ENCODE measurements at regions not wholly inside any gene's neighbourhood (a gene's known extent, or its start where the extent isn't known, plus 50 kb on each side); places are given as distances from the start of the nearest gene placed in this dataset.

DNA sequence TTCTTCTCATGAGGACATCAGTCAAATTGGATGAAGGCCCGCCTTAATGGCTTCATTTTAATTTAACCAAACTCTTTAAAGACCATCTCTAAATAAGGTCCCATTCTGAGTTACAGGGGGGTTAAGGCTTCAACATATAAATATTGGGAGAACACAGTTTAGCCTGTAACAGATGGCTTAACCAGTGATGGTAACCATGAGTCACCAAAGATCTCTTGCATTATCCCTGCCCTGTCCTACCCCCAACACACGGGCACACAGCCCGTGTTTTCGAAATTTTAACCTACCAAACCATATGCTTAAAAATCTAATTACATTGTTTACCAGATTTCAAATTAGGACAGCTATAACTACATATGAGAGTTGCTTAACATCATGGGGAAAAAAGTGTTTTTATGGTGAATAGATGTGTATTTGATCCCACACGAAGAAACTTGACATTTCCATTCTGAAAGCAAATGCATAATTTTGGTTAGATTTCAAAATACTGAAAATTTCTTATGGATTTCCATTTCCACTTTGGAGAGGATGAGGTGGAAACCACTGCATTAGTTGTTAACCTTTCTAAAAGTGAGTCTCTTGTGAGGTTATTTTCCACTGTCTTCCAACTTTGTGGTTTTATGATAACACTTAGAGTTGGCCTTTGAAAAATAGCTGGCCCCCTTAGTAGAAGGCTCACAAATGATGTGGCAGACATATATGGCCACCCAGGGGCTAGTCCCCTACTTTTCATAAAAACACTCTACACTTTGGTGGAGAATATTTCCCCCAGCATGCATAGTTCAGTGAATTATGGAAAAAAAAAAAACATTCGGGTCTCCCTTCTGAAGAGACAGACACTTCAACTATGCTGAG lies 849.3 kb downstream of the TLE1 start:
- H4K20me1 ChIP-seq (replicated peaks; ENCODE audit: control insufficient read depth, extremely low read depth, insufficient read depth, low read length), result no peaks in the 10 kb centered on the region
- ChIA-PET POLR2A (interaction anchor here (0.6 kb wide), 1 partner anchor 337 kb away, joined by 4 read pairs; no protein-coding TSS in a partner anchor), CTCF (no interaction called here)
- no peaks in the 10 kb centered on the region for H3K9me1 ChIP-seq (replicated peaks; ENCODE audit: control insufficient read depth, extremely low read depth, insufficient read depth, low read length)
- DNase-seq (ENCODE audit: low read depth, low spot score), result no peak
- no peak for FAIRE-seq
- H3K36me3 ChIP-seq (ENCODE audit: control insufficient read depth in 2 of 2, extremely low read depth in 1 of 2, insufficient read depth in 2 of 2, low read length in 2 of 2), result no peaks in the 10 kb centered on the region
- TF ChIP-seq JUN (IDR thresholded peaks at IDR 0.05; ENCODE audit: borderline replicate concordance, insufficient read depth, insufficient read length, low read depth) (no peak), GATA2 (IDR thresholded peaks at IDR 0.05; ENCODE audit: insufficient read depth, insufficient read length, low read depth, low read length) (no peak), POLR2A (IDR thresholded peaks at IDR 0.05; ENCODE audit: low read depth, low read length) (no peak), CTCF (IDR thresholded peaks at IDR 0.05; ENCODE audit: extremely low read depth in 1 of 2, insufficient read depth in 1 of 2, low read depth in 1 of 2, low read length in 2 of 2) (no peak), EZH2 (IDR thresholded peaks at IDR 0.05; ENCODE audit: borderline replicate concordance, low read depth, low read length, severe bottlenecking) (no peak), FOS (IDR thresholded peaks at IDR 0.05; ENCODE audit: borderline replicate concordance, insufficient read depth, low read length) (no peak), MAX (IDR thresholded peaks at IDR 0.05; ENCODE audit: insufficient read depth, insufficient read length) (no peak), POLR2AphosphoS5 (IDR thresholded peaks at IDR 0.05; ENCODE audit: insufficient read depth, low read depth, low read length) (no peak), MYC (IDR thresholded peaks at IDR 0.05; ENCODE audit: low read depth, low read length) (no peak)
- H3K9me3 ChIP-seq (replicated peaks; ENCODE audit: control insufficient read depth, insufficient read depth, low read length), result no peaks in the 10 kb centered on the region
- no TSS peak for BruUV-seq (replicated peaks)
- H2AFZ ChIP-seq (ENCODE audit: low read depth, low read length), result no peak overlapping the region
- H3K9ac ChIP-seq (replicated peaks; ENCODE audit: extremely low read depth, insufficient read depth, low read length), result no peak overlapping the region
- no peaks in the 10 kb centered on the region for H3K79me2 ChIP-seq (ENCODE audit: control insufficient read depth, insufficient read depth, low read length)
- no peaks in the 10 kb centered on the region for H3K27me3 ChIP-seq (ENCODE audit: control insufficient read depth in 2 of 2, insufficient read depth in 2 of 2, low read length in 2 of 2)
- H3K27ac ChIP-seq (ENCODE audit: insufficient read depth, low read depth, low read length), result no peak overlapping the region
- H3K4me1 ChIP-seq (ENCODE audit: control insufficient read depth, extremely low read depth, insufficient read depth, low read length), result no peaks in the 10 kb centered on the region
- no peak overlapping the region for H3K4me3 ChIP-seq (replicated peaks in 1 of 3; ENCODE audit: insufficient read depth in 1 of 3, low read depth in 1 of 3, low read length in 3 of 3)
- no peak overlapping the region for H3K4me2 ChIP-seq (ENCODE audit: insufficient read depth, low read length)
- intact Hi-C loops (cut with micrococcal nuclease) (no loop called here), dilution Hi-C loops (cut with MboI; ENCODE audit: extremely low pct_ligation_motif_present, low sequenced_read_pairs) (no loop called here)
